GM12878 (cell line): ENCODE measurements at regions not wholly inside any gene's neighbourhood (a gene's known extent, or its start where the extent isn't known, plus 50 kb on each side); places are given as distances from the start of the nearest gene placed in this dataset.

Experiments
- BRCA1 ChIP-seq: IDR thresholded peaks from 2 replicates; pipeline ENCODE4 v1.6.1; 2011; ENCODE audit warnings: low read depth, low read length, improper control_type of control experiment
- CEBPB ChIP-seq, 2 experiments: fragments of 150-350 bp in 1 of 2; IDR thresholded peaks; 2 replicates each; pipeline ENCODE4 v1.6.1; 2012 to 2014; ENCODE audit warnings: low read depth in 2 of 2, low read length in 2 of 2, borderline replicate concordance in 1 of 2, inconsistent platforms in 1 of 2
- EED ChIP-seq: sonication (generic); IDR thresholded peaks from 2 replicates; pipeline ENCODE4 v1.6.1; 2016; ENCODE audit warnings: antibody characterized with exemption, low read depth
- NFYB ChIP-seq: IDR thresholded peaks from 2 replicates; pipeline ENCODE4 v1.6.1; 2011; ENCODE audit warnings: low read depth, mild to moderate bottlenecking, low read length, improper control_type of control experiment, moderate library complexity; ENCODE audit not compliant: insufficient read depth
- POLR2A ChIP-seq: IDR thresholded peaks from 2 replicates; pipeline ENCODE4 v1.6.1; 2011; ENCODE audit warnings: low read depth, mild to moderate bottlenecking, low read length
- TAF1 ChIP-seq: IDR thresholded peaks from 2 replicates; pipeline ENCODE4 v1.6.1; 2011; ENCODE audit warnings: mild to moderate bottlenecking, low read depth, low read length, borderline replicate concordance
- YBX1 ChIP-seq: fragments of 450-650 bp; IDR thresholded peaks from 2 replicates; pipeline ENCODE4 v1.6.1; 2016; ENCODE audit warnings: antibody characterized with exemption
- TF ChIP-seq, protein P1 (sequence below): IDR thresholded peaks from 2 replicates; pipeline ENCODE4 v1.6.1; 2011; ENCODE audit warnings: borderline replicate concordance, low read depth, mild to moderate bottlenecking, moderate library complexity, low read length; ENCODE audit not compliant: insufficient read depth, poor library complexity, severe bottlenecking

DNA sequence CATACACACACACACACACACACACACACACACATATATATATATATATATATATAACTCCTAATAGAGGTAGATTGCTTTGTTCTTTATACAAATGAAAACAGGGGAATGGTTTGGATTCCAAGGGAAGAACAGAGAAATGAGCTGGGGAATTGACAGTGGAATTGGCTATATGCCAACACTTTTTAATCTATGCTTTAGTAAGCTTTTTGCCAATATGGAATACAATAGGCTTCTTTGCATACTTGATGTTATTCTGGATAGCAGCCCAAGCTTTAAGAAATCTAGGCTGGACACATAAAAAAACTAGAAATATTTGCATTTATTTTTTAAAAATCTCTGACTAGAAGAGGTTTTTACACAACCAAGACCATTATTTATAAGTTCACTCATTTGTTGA, 334.2 kb upstream of the MDFIC2 start:
- TF ChIP-seq, protein P1, sequence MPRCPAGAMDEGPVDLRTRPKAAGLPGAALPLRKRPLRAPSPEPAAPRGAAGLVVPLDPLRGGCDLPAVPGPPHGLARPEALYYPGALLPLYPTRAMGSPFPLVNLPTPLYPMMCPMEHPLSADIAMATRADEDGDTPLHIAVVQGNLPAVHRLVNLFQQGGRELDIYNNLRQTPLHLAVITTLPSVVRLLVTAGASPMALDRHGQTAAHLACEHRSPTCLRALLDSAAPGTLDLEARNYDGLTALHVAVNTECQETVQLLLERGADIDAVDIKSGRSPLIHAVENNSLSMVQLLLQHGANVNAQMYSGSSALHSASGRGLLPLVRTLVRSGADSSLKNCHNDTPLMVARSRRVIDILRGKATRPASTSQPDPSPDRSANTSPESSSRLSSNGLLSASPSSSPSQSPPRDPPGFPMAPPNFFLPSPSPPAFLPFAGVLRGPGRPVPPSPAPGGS = no peak
- TF ChIP-seq NFYB = no peak
- no peak for TF ChIP-seq POLR2A
- no peak for TF ChIP-seq BRCA1
- TF ChIP-seq TAF1 = no peak
- no peak for TF ChIP-seq EED
- TF ChIP-seq YBX1 = no peak
- no peak for TF ChIP-seq CEBPB (IDR thresholded peaks at IDR 0.05; ENCODE audit: borderline replicate concordance in 1 of 2, low read depth in 2 of 2, low read length in 2 of 2)
